ENCODE measurements at regions not wholly inside any gene's neighbourhood (a gene's known extent, or its start where the extent isn't known, plus 50 kb on each side); places are given as distances from the start of the nearest gene placed in this dataset.

GRCh38 chr2:128803222-128803621 is 484.6 kb upstream of the HS6ST1 start:
- no peaks in the 10 kb centered on the region for H3K27me3 ChIP-seq (ENCODE audit: insufficient read depth, low read length)
- no peak overlapping the region for H3K27ac ChIP-seq (ENCODE audit: low read depth, low read length)
- no peaks in the 10 kb centered on the region for H3K79me2 ChIP-seq (ENCODE audit: control insufficient read depth, insufficient read depth, low read length, unreplicated experiment)
- H3K4me3 ChIP-seq (ENCODE audit: low read depth, low read length), result no peak overlapping the region
- H2AFZ ChIP-seq (ENCODE audit: low read length, unreplicated experiment), result no peak overlapping the region
- H3K36me3 ChIP-seq (ENCODE audit: insufficient read depth, low read length), result no peaks in the 10 kb centered on the region
- H3K4me1 ChIP-seq (ENCODE audit: control insufficient read depth, insufficient read depth, low read length, unreplicated experiment), result no peaks in the 10 kb centered on the region

DNA sequence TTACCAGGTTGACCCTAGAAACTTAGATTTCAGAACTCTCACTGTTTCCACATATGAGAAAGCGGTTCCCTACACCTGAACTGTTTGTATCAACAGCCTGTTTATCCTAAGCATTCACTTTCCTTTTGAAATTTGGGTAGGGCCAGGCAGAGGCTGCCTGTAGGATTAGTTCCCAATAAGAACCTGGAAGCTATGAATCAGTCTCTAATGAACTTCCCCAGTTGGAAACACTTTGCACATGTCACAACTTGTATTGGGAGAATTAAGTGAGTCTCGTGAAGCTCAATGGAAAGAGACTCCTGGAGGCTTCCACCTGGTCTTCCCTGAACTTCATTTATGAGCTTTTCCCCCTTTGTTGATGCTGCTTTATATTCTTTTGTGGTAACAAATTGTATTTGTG is 486.6 kb upstream of the HS6ST1 start:
- Histone ChIP-seq H2AFZ (ENCODE audit: low read length, unreplicated experiment) (no peak overlapping the region), H3K27ac (ENCODE audit: low read depth, low read length) (no peak overlapping the region), H3K27me3 (ENCODE audit: insufficient read depth, low read length) (no peaks in the 10 kb centered on the region), H3K4me3 (ENCODE audit: low read depth, low read length) (no peak overlapping the region), H3K36me3 (ENCODE audit: insufficient read depth, low read length) (no peaks in the 10 kb centered on the region), H3K4me1 (ENCODE audit: control insufficient read depth, insufficient read depth, low read length, unreplicated experiment) (no peaks in the 10 kb centered on the region), H3K79me2 (ENCODE audit: control insufficient read depth, insufficient read depth, low read length, unreplicated experiment) (no peaks in the 10 kb centered on the region)

DNA sequence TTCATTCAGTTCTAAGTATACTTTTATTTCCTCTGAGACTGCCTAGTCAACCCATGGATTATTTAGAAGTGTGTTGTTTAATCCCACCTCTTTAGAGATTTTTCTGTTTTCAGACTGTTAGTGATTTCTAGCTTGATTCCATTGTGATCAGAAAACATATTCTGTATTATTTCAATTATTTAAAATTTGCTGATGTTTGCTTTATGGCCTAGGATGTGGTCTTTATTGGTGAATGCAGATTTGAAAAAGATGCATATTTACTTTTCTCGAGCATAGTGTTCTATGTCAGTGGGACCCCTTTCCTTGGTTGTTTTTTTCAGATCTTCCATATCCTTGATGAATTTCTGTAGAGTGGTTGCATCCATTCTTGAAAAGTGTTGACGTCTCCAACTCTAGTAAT is 487.2 kb upstream of the HS6ST1 start:
- Histone ChIP-seq H3K27ac (ENCODE audit: low read depth, low read length) (no peak overlapping the region), H3K36me3 (ENCODE audit: insufficient read depth, low read length) (no peaks in the 10 kb centered on the region), H3K4me3 (ENCODE audit: low read depth, low read length) (no peak overlapping the region), H3K79me2 (ENCODE audit: control insufficient read depth, insufficient read depth, low read length, unreplicated experiment) (no peaks in the 10 kb centered on the region), H3K4me1 (ENCODE audit: control insufficient read depth, insufficient read depth, low read length, unreplicated experiment) (no peaks in the 10 kb centered on the region), H2AFZ (ENCODE audit: low read length, unreplicated experiment) (no peak overlapping the region), H3K27me3 (ENCODE audit: insufficient read depth, low read length) (no peaks in the 10 kb centered on the region)

DNA sequence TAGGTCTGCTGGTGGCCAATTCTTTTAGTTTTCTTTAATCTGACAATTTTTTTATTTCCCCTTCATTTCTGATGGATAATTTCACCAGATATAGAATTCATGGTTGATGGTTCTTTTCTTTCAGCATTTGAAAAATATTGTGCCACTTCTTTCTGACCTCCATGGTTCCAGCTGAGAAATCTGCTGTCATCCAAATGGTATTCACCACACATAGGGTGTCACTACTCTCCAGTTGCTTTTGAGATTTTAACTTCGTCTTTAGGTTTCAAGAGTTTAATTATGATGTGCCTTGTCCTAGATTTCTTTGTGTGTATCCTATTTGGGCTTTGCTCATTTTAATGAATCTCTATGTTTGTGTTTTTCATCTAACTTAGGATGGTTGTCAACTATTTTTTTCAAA is 488.6 kb upstream of the HS6ST1 start:
- Histone ChIP-seq H3K79me2 (ENCODE audit: control insufficient read depth, insufficient read depth, low read length, unreplicated experiment) (no peaks in the 10 kb centered on the region), H3K27ac (ENCODE audit: low read depth, low read length) (no peak overlapping the region), H3K36me3 (ENCODE audit: insufficient read depth, low read length) (no peaks in the 10 kb centered on the region), H3K4me3 (ENCODE audit: low read depth, low read length) (no peak overlapping the region), H3K27me3 (ENCODE audit: insufficient read depth, low read length) (no peaks in the 10 kb centered on the region), H3K4me1 (ENCODE audit: control insufficient read depth, insufficient read depth, low read length, unreplicated experiment) (no peaks in the 10 kb centered on the region), H2AFZ (ENCODE audit: low read length, unreplicated experiment) (no peak overlapping the region)

- no peak overlapping the region for H3K4me3 ChIP-seq (ENCODE audit: low read depth, low read length)
- H3K79me2 ChIP-seq (ENCODE audit: control insufficient read depth, insufficient read depth, low read length, unreplicated experiment), result no peaks in the 10 kb centered on the region
- no peak overlapping the region for H2AFZ ChIP-seq (ENCODE audit: low read length, unreplicated experiment)
- no peak overlapping the region for H3K27ac ChIP-seq (ENCODE audit: low read depth, low read length)
- no peaks in the 10 kb centered on the region for H3K4me1 ChIP-seq (ENCODE audit: control insufficient read depth, insufficient read depth, low read length, unreplicated experiment)
- H3K36me3 ChIP-seq (ENCODE audit: insufficient read depth, low read length), result no peaks in the 10 kb centered on the region
- no peaks in the 10 kb centered on the region for H3K27me3 ChIP-seq (ENCODE audit: insufficient read depth, low read length)
Measured at GRCh38 chr2:128808462-128809258, 490.0 kb upstream of the HS6ST1 start.

- H3K4me1 ChIP-seq (ENCODE audit: control insufficient read depth, insufficient read depth, low read length, unreplicated experiment), result no peaks in the 10 kb centered on the region
- no peaks in the 10 kb centered on the region for H3K36me3 ChIP-seq (ENCODE audit: insufficient read depth, low read length)
- no peak overlapping the region for H3K27ac ChIP-seq (ENCODE audit: low read depth, low read length)
- no peak overlapping the region for H3K4me3 ChIP-seq (ENCODE audit: low read depth, low read length)
- H3K27me3 ChIP-seq (ENCODE audit: insufficient read depth, low read length), result no peaks in the 10 kb centered on the region
- H3K79me2 ChIP-seq (ENCODE audit: control insufficient read depth, insufficient read depth, low read length, unreplicated experiment), result no peaks in the 10 kb centered on the region
- no peak overlapping the region for H2AFZ ChIP-seq (ENCODE audit: low read length, unreplicated experiment)
Measured at GRCh38 chr2:128809259-128809636, 490.6 kb upstream of the HS6ST1 start.

GRCh38 chr2:128809880-128810279 is 491.2 kb upstream of the HS6ST1 start:
- Histone ChIP-seq H3K79me2 (ENCODE audit: control insufficient read depth, insufficient read depth, low read length, unreplicated experiment) (no peaks in the 10 kb centered on the region), H3K27me3 (ENCODE audit: insufficient read depth, low read length) (no peaks in the 10 kb centered on the region), H3K27ac (ENCODE audit: low read depth, low read length) (no peak overlapping the region), H3K36me3 (ENCODE audit: insufficient read depth, low read length) (no peaks in the 10 kb centered on the region), H3K4me1 (ENCODE audit: control insufficient read depth, insufficient read depth, low read length, unreplicated experiment) (no peaks in the 10 kb centered on the region), H3K4me3 (ENCODE audit: low read depth, low read length) (no peak overlapping the region), H2AFZ (ENCODE audit: low read length, unreplicated experiment) (no peak overlapping the region)

DNA sequence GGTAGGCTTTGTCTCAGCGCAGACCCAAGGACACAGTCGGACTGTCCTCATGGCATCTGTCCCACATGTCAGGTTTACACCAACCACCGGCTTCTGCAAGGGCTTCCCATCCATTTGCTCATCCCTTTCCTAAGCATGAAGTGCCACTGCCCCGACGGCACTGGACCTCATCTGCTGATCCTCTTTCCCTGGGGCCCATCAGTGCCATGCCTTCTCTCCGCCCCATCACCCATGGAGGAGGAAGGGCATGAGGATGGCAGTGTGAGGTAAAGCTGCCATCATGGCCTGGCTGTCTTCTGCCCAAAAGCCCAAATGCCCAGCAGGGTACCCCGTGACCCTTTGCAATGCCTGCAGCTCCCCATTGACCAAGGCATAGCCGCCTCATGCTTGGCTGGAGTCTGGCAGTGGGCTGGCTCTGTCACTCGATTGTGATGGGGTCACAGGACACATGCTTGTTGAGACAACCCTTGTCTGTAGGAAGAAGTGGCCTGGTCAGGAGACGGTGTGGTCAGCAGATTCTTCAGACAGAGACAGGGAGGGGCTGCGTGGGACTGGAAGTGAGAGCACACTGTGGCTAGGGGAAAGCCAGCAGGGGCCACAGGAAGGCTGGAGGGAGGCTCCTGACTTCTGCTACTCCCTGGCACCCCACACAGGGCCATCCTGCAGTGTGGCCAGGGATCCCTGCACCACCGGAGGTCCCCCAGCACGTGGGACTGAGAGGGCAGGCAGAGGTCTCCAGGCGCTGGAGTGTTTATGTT is 493.7 kb upstream of the HS6ST1 start:
- Histone ChIP-seq H2AFZ (ENCODE audit: low read length, unreplicated experiment) (no peak overlapping the region), H3K4me1 (ENCODE audit: control insufficient read depth, insufficient read depth, low read length, unreplicated experiment) (no peaks in the 10 kb centered on the region), H3K36me3 (ENCODE audit: insufficient read depth, low read length) (no peaks in the 10 kb centered on the region), H3K79me2 (ENCODE audit: control insufficient read depth, insufficient read depth, low read length, unreplicated experiment) (no peaks in the 10 kb centered on the region), H3K4me3 (ENCODE audit: low read depth, low read length) (no peak overlapping the region), H3K27me3 (ENCODE audit: insufficient read depth, low read length) (no peaks in the 10 kb centered on the region), H3K27ac (ENCODE audit: low read depth, low read length) (no peak overlapping the region)

DNA sequence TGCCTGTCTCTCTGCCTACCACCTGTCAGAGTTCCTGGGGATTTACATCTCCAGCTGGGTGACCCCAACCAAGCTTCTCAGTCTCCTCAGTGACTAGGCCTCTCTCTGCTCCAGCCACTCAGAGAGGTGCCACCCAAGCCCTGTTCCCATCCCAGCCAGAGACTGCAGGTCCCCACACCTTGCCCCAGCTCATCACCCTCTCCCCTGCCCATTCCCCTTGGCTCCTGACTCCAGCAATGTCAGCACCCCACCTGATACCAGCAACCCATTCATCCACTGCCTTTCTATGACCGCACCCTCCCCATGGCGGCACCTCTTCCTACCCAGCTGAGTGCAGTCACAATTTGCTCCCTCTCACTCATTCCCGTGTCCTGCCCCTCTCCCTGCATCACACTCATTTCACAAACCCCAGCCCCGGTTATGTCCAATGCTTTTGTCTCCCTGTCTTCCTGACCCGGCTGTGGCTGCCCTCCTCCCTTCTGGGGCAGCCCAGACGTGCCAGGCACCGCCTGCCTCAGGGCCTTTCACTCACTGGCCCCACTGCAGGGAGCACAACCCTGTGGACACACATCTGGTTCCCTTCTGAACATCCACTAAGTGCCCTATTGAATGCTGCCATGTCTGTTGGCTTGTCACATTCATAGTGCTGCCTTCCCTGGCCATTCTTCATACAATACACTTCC is 494.8 kb upstream of the HS6ST1 start:
- H3K36me3 ChIP-seq (ENCODE audit: insufficient read depth, low read length), result no peaks in the 10 kb centered on the region

DNA sequence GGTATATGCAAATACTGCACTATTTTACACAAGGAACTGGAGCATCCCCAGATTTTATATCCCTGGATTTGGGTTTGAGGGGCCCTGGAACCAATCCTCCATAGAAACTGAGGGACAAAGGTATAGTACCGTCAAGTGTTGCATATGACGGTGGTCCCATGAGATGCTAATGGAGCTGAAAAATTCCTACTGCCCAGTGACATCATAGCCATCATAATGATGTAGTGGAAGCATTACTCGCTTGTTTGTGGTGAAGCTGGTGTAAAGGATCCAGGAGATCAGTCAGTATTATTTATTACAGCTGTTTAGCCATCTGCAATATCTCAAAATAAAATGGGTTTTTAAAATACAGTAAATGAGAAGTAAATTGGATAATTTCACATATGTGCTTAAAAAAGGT is 496.6 kb upstream of the HS6ST1 start:
- H3K27ac ChIP-seq (ENCODE audit: low read depth, low read length), result no peak overlapping the region
- no peaks in the 10 kb centered on the region for H3K4me1 ChIP-seq (ENCODE audit: control insufficient read depth, insufficient read depth, low read length, unreplicated experiment)
- H3K79me2 ChIP-seq (ENCODE audit: control insufficient read depth, insufficient read depth, low read length, unreplicated experiment), result no peaks in the 10 kb centered on the region
- no peak overlapping the region for H2AFZ ChIP-seq (ENCODE audit: low read length, unreplicated experiment)
- H3K4me3 ChIP-seq (ENCODE audit: low read depth, low read length), result no peak overlapping the region
- H3K36me3 ChIP-seq (ENCODE audit: insufficient read depth, low read length), result no peaks in the 10 kb centered on the region
- no peaks in the 10 kb centered on the region for H3K27me3 ChIP-seq (ENCODE audit: insufficient read depth, low read length)

More for the DNA sequence above, 494.8 kb upstream of the HS6ST1 start:
- Histone ChIP-seq H3K4me1 (ENCODE audit: control insufficient read depth, insufficient read depth, low read length, unreplicated experiment) (no peaks in the 10 kb centered on the region), H3K4me3 (ENCODE audit: low read depth, low read length) (no peak overlapping the region), H3K79me2 (ENCODE audit: control insufficient read depth, insufficient read depth, low read length, unreplicated experiment) (no peaks in the 10 kb centered on the region), H3K27ac (ENCODE audit: low read depth, low read length) (no peak overlapping the region), H2AFZ (ENCODE audit: low read length, unreplicated experiment) (no peak overlapping the region), H3K27me3 (ENCODE audit: insufficient read depth, low read length) (no peaks in the 10 kb centered on the region)
